HEK293 (cell line): ENCODE measurements at regions not wholly inside any gene's neighbourhood (a gene's known extent, or its start where the extent isn't known, plus 50 kb on each side); places are given as distances from the start of the nearest gene placed in this dataset.

Experiments used
- ATF2 ChIP-seq: fragments of 450-650 bp; formaldehyde crosslinking; IDR thresholded peaks from 2 replicates; pipeline ENCODE4 v1.5.1; 2016; ENCODE audit warnings: missing biosample characterization, missing genetic modification characterization, low read depth
- CTCF ChIP-seq: fragments of 450-650 bp; formaldehyde crosslinking; IDR thresholded peaks from 2 replicates; pipeline ENCODE4 v1.5.1; 2016; ENCODE audit warnings: missing biosample characterization, missing genetic modification characterization
- ZFP37 ChIP-seq: fragments of 450-650 bp; formaldehyde crosslinking; IDR thresholded peaks from 2 replicates; pipeline ENCODE4 v1.5.1; 2016; ENCODE audit warnings: missing biosample characterization, missing genetic modification characterization
- ZNF24 ChIP-seq: fragments of 450-650 bp; formaldehyde crosslinking; IDR thresholded peaks from 2 replicates; pipeline ENCODE4 v1.5.1; 2016; ENCODE audit warnings: missing biosample characterization, missing genetic modification characterization
- ZNF37A ChIP-seq: fragments of 450-650 bp; IDR thresholded peaks from 2 replicates; pipeline ENCODE4 v1.5.1; 2018; ENCODE audit warnings: missing biosample characterization, missing genetic modification characterization
- ZNF416 ChIP-seq: fragments of 450-650 bp; formaldehyde crosslinking; IDR thresholded peaks from 2 replicates; pipeline ENCODE4 v1.5.1; 2016; ENCODE audit warnings: missing biosample characterization, missing genetic modification characterization
- ZNF449 ChIP-seq: fragments of 450-650 bp; formaldehyde crosslinking; IDR thresholded peaks from 2 replicates; pipeline ENCODE4 v1.5.1; 2017; ENCODE audit warnings: missing biosample characterization, mild to moderate bottlenecking, missing genetic modification characterization, moderate library complexity
- ZNF501 ChIP-seq: fragments of 450-650 bp; formaldehyde crosslinking; IDR thresholded peaks from 2 replicates; pipeline ENCODE4 v1.5.1; 2016; ENCODE audit warnings: missing biosample characterization, missing genetic modification characterization

- TF ChIP-seq ZFP37 (tag by site-specific recombination), result no peak
- TF ChIP-seq ZNF416, result no peak
- no peak for TF ChIP-seq ATF2
- no peak for TF ChIP-seq ZNF37A (tag by site-specific recombination)
- no peak for TF ChIP-seq ZNF24 (tag by site-specific recombination)
- TF ChIP-seq CTCF, result no peak
- no peak for TF ChIP-seq ZNF501 (tag by site-specific recombination)
- TF ChIP-seq ZNF449, result no peak
Observed at GRCh38 chr1:25030012-25030411, 99.9 kb upstream of the RUNX3 start.
